D721Med (cell line): ENCODE measurements at regions not wholly inside any gene's neighbourhood (a gene's known extent, or its start where the extent isn't known, plus 50 kb on each side); places are given as distances from the start of the nearest gene placed in this dataset.

Experiments used
- DNase-seq: peaks from one replicate; pipeline ENCODE4 v3.0.0; 2011; ENCODE audit warnings: low spot score; ENCODE audit not compliant: insufficient read length
- FAIRE-seq: peaks from 2 replicates; lab custom pipeline; 2011; peaks lifted over from hg19 to GRCh38; lab: Jason Lieb, UNC
- CTCF ChIP-seq: IDR thresholded peaks from 2 replicates; pipeline ENCODE4 v1.5.1; 2012; ENCODE audit warnings: mild to moderate bottlenecking, control low read depth; ENCODE audit not compliant: insufficient read depth; ENCODE audit errors: missing control alignments

- FAIRE-seq = no peak
- no peak for TF ChIP-seq CTCF
- no peak for DNase-seq
These were observed 224.3 kb upstream of the FGGY start for GRCh38 chr1:59072583-59072947.

GRCh38 chr1:59074598-59074997, 222.3 kb upstream of the FGGY start:
- DNase-seq (no peak), FAIRE-seq (no peak)
- no peak for TF ChIP-seq CTCF

DNA sequence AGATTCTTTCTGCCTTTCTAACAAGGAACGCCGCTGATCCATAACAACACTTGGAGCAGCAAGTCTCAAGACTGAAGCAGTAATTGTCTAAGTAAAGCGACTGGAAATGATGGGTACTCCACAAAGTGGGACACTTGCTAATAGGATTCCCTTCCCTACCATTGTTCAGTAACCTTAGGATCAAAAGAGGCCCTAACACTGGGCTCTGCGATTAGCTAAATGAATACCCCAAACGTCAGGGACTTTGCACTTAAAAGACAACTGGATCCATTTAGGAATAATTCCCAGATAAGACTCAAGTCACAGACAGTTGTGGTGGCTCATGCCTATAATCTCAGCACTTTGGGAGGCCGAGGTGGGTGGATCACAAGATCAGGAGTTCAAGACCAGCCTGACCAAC, 221.9 kb upstream of the FGGY start:
- FAIRE-seq (no peak), DNase-seq (no peak)
- TF ChIP-seq CTCF = no peak

DNA sequence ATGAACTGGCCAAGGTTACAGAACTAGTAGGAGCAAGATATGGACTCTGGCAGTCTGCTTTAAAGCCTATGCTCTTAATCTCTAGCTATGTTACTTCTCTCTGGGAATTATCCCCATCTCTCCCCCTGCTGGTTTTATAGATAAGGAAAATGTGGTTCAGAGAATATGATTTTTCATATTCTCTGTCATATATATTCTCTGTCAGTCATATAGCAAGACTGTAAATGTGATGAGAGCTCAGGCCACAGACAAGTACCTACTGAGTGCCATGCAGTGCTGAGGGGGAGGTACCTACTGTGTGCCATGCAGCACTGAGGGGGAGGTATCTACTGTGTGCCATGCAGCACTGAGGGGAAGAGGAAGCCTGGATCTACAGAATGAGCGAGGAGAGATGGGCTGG, 220.3 kb upstream of the FGGY start:
- TF ChIP-seq CTCF = no peak
- DNase-seq (no peak), FAIRE-seq (no peak)

DNA sequence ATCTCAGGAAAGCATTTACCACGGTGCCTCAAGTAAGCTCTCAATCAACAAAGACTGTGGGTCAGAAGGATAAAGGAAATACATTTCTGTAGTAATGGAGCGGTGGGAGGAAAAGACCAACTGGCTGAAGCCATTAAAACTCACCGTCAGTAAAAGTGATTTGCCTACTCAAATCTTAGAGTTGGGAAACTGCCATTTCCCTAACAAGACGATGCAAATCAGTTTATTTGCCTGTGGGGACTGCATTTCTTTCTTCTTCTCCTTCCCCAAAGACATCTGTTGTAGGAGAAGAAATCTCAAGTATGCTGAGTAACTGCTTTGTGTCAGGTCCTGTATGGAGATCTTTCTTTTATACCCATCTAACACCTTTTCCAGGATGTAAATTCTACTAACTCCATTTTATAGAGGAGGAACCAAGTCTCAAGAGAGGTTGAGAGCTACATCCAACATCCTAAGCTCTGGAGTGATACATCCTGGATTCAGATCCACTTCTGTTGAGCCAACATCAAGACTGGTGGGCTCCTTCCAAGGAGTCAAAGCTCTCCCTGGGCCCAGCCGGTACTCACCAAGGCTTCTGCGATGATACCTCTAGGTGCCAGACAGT, 219.3 kb upstream of the FGGY start:
- no peak for DNase-seq
- TF ChIP-seq CTCF = no peak
- no peak for FAIRE-seq

- no peak for TF ChIP-seq CTCF
- FAIRE-seq = no peak
- no peak for DNase-seq
These were observed 218.7 kb upstream of the FGGY start for GRCh38 chr1:59078070-59078800.

- DNase-seq = no peak
- no peak for FAIRE-seq
- no peak for TF ChIP-seq CTCF
These were observed 218.0 kb upstream of the FGGY start for GRCh38 chr1:59078866-59079265.
